ENCODE measurements at regions not wholly inside any gene's neighbourhood (a gene's known extent, or its start where the extent isn't known, plus 50 kb on each side); places are given as distances from the start of the nearest gene placed in this dataset.

- TF ChIP-seq POLR2A (IDR thresholded peaks at IDR 0.05) (no peak), CTCF (IDR thresholded peaks at IDR 0.05) (no peak)
Measured at GRCh38 chr4:41323706-41324105, 67.0 kb downstream of the UCHL1 start.

Measured in heart left ventricle (tissue), 13 donors.